MM.1S (cell line): ENCODE measurements at regions not wholly inside any gene's neighbourhood (a gene's known extent, or its start where the extent isn't known, plus 50 kb on each side); places are given as distances from the start of the nearest gene placed in this dataset.

Experiments
- EZH2 ChIP-seq: fragments of 300-600 bp; sonication (generic); optimal IDR thresholded peaks from 2 replicates; pipeline ENCODE3; 2017; ENCODE audit warnings: low read depth, mild to moderate bottlenecking, antibody characterized with exemption, low read length, mixed read lengths
- EZH2phosphoT487 ChIP-seq: fragments of 300-600 bp; sonication (generic); IDR thresholded peaks from 2 replicates; pipeline ENCODE4 v1.6.1; 2018; ENCODE audit warnings: antibody characterized with exemption, low read length
- TF ChIP-seq, protein P1 (sequence below): fragments of 300-600 bp; sonication (generic); IDR thresholded peaks from 2 replicates; pipeline ENCODE4 v1.5.1; 2016; ENCODE audit warnings: antibody characterized with exemption, low read length, mixed read lengths

DNA sequence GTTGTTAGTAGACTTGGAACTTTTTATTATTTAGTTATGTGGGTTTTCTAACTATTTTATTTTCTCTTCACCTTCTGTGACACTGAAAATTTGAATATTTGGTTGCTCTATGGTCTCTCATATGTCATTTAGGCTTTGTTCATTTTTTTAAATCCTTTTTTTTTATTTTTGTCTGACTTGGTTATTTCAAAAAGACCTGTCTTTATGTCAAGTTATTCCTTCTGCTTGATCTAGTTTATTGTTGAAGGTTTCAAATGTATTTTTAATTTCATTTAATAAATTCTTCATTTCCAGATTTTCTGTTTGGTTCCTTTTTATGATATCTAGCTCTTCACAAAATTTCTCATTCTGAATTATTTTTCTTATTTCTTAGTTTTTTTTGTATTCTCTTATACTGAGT is 160.6 kb upstream of the ATP5MC3 start:
- TF ChIP-seq EZH2 (no peak), EZH2phosphoT487 (no peak)
- TF ChIP-seq, protein P1, sequence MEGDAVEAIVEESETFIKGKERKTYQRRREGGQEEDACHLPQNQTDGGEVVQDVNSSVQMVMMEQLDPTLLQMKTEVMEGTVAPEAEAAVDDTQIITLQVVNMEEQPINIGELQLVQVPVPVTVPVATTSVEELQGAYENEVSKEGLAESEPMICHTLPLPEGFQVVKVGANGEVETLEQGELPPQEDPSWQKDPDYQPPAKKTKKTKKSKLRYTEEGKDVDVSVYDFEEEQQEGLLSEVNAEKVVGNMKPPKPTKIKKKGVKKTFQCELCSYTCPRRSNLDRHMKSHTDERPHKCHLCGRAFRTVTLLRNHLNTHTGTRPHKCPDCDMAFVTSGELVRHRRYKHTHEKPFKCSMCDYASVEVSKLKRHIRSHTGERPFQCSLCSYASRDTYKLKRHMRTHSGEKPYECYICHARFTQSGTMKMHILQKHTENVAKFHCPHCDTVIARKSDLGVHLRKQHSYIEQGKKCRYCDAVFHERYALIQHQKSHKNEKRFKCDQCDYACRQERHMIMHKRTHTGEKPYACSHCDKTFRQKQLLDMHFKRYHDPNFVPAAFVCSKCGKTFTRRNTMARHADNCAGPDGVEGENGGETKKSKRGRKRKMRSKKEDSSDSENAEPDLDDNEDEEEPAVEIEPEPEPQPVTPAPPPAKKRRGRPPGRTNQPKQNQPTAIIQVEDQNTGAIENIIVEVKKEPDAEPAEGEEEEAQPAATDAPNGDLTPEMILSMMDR: no peak
